GM18520 (cell line): ENCODE measurements at regions not wholly inside any gene's neighbourhood (a gene's known extent, or its start where the extent isn't known, plus 50 kb on each side); places are given as distances from the start of the nearest gene placed in this dataset.

ENCODE experiments used
- ATAC-seq: cut with Tn5 transposase; IDR thresholded peaks from one replicate; pipeline ENCODE4 v1.9.1; 2021; ENCODE audit not compliant: unreplicated experiment

- no peak for ATAC-seq
Observed at GRCh38 chr16:74100395-74101326, 196.0 kb upstream of the PSMD7 start.

DNA sequence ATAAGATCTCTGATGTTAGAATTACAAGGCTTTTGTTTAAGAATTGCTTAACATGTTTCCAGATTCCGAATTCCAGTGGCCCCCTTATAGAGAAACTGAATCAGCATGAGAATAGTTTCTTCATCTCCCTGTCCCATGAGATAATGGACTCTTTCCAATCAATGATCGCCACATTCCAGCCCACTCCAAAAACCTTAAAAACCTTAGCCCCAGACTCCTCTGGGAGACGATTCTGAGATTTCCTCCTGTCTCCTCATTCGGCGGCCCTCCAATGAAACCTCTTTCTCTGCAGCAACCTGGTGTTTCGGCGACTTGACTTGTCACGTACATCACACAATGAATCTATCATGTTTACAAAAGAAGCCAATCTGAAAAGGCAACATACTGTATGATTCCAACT, 197.1 kb upstream of the PSMD7 start:
- no peak for ATAC-seq

DNA sequence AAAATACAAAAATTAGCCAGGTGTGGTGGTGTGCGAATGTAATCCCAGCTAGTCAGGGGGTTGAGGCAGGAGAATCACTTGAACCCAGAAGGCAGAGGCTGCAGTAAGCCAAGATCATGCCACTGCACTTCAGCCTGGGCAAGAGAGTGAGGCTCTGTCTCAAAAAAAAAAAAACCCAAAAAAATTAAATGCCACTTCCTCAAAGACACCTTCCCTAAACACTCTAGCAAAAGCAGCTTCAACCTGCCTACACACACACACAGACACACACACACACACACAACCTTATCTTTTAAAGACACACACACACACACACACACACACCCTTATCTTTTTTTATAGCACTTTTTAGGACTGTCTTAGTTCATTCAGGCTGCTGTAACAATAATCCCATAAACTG, 201.7 kb upstream of the PSMD7 start:
- no peak for ATAC-seq

DNA sequence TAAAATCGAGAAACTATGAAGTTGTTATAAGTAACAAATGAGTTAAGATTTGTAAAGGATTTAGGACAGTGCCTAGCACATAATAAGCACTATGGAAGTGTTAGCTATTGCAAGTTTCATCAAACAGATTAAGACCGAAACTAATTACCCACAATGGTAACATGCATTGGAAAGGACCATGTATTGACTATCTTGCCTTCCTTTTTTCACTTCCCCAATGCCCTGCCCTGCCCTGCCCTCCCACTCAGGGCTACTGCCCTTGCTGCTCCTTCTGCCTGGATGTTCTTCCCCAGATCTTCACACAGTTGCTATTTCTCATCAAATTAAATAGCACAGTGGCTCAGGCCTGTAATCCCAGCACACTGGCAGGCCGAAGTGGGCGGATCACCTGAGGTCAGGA, 202.1 kb upstream of the PSMD7 start:
- ATAC-seq = no peak

DNA sequence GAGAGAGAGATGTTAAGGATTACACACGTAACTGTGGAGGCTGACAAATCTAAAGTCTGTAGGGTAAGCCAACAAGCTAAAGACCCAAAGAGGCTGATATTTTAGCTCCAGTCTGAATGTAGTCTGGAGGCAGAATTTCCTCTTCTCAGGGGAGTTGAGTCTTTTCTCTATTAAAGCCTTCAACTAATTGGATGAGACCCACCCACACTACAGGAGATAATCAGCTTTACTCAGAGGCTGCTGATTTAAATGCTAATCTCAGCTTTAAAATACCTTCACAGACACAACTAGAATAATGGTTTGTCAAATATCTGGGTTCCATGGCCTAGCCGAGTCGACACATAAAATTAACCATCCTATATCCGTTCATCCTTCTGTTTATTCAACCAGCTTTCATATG, 204.3 kb upstream of the PSMD7 start:
- no peak for ATAC-seq

DNA sequence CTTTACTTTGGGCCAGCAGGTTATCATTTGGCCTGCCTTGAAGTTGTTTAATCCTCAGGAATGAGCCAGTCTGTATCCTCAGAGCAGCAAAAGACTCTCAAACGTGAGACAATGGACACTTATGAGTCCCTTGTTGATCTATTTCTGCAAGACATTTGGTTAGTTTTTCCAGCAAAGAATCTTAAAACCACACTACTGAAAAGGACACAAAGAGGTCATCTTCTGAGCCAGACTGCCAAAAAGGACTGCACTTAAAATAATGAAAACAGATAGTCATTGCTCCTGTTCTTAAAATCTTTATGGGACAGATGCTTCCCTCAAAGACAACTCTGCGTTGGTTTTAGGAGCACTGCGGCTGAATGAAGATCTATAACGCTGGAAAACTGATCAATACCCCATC, 205.7 kb upstream of the PSMD7 start:
- no peak for ATAC-seq

GRCh38 chr16:74083541-74083940, 213.1 kb upstream of the PSMD7 start:
- no peak for ATAC-seq

- ATAC-seq = no peak
Observed at GRCh38 chr16:74080311-74080710, 216.3 kb upstream of the PSMD7 start.

DNA sequence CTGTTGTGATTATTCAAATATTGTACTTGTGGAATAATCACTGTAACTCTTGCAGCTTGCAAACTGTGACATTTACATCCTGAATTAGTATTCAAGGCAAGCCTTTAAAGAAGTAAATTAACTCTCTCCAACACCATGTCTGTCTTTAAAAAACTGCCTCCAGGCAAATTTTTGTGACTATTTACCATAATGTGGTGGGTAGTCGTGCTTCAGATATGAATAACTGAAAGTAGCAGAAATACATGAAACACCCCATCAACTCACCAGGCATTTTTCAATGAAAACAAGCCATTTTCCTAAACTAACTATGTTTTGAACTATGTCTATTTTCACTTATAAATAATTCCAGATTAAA, 217.4 kb upstream of the PSMD7 start:
- ATAC-seq = peak; percentile 62

DNA sequence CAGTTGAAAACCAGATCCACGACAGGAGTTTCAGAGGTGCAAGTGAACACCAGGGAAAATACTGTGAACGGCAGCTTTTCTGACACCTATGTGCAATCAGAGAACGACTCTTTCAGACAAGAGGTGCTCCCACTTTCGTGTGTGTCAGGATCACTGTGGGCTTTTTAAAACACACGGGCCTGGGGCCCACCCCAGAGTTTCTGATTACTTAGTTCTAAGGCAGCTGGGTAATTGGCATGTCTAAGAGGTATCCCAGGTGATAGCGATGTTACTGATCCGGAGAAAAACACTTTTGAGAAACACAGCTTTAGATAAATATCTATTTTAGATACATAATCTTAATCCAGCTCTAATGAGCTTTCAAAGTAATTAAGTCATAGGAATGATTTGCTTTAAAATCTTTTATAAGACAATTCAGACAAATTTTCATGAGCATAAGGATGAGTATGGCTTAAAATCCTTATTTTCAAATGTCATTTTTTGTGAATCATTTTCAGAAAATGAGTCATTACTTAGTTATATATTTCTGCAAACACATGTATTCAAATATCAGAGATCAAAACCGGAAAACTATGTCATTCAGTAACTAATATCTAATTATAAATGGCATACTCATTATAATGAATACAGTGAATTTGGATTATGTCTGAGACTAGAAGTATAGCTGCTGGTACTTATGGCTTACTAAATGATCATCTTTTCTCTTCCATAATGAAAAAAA, 217.9 kb upstream of the PSMD7 start:
- peak; percentile 56 for ATAC-seq

DNA sequence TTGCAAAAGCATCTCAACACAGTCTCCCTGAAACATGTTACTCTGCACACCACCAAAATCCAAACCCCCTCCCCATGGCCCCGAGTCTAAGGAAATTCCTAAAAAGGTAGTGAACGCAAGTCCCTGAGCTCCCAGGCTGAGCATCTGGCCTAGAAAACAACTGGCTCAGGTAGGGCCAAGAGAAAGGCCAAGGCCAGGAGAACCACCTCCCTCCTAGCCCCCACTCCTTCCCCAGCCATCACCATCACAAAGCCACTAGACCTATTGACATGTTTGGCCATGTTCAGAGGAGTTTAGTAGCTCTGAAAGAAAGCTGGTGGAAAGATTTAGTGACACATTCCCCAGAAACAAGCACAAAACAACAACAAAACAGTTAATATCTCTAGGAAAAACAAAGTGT, 220.0 kb upstream of the PSMD7 start:
- ATAC-seq = no peak

DNA sequence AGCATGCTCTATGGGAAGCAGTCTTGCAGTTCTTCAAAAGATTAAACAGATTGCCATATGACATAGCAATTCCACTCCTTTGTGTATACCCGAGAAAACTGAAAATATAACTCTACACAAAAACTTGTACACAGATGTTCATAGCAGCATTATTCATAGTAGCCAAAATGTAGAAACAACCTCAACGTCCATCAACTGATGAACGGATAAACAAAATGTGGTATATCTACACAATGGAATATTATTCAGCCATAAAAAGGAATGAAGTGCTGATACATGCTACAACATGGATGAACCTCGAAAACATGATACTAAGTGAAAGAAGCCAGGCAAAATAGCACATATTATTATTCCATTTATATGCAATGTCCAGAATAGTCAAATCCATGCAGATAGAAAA, 221.2 kb upstream of the PSMD7 start:
- no peak for ATAC-seq

DNA sequence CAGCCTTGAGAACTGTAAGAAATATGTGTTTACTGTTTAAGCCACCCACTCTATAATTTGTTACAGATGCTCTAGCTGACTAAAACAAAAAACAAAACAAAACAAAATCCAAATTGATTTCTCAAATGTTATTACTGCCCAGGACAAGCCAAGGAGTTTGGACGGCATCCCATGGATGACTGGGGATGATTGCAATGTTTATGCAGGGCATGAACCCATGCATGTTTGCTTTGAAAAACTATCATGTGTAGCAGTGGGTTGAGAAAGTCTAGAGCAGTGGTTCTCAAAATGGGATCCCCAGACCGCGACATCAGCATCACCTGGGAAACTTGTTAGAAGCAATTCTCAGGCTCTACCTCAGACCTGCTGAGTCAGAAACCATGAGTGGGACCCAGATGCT, 223.2 kb upstream of the PSMD7 start:
- ATAC-seq = no peak

DNA sequence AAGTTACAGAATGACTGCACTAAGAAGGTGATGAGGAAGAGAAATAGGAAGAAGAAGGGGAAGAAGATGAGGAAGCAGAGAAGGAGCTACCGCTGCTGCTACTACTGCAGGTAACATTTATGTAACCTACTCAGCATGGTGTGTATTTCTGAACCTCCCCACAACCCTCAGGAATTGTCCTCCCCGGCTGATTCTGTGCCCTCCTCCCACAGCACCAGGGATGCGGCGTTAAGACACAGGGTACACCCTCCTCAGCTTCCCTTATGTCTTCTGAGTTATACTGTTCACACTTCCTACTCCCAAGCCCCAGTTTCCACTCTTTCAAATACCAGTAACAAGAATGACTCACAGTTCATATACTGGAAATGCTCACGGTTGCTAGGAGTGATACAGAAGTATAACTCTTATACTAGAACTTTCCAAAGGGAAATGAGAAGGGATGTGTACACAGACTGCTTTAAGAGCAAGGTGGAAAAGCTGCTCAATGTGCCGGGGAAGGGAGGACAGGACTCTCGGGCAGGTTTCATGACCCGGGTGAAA, 224.5 kb upstream of the PSMD7 start:
- no peak for ATAC-seq

DNA sequence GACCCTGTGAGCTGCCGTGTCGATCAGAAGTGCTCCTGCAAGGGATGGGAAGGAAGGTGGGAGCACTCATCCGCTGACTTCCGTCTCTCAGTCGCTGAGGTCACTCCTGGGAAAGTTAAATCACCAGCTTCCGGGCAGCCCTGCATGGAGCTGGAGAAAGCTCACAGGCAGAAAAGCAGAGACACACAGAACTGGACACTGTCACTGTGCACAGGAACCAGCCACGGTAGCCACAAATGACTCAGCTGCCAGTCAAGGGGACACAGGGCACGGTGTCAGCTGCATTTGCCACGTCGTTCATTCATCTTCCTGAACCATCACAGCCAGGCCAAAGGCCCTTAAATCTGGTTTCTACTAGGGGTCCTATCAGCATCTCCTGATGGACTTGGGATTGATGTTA, 226.4 kb upstream of the PSMD7 start:
- no peak for ATAC-seq

GRCh38 chr16:74064120-74064735, 232.4 kb upstream of the PSMD7 start:
- no peak for ATAC-seq

DNA sequence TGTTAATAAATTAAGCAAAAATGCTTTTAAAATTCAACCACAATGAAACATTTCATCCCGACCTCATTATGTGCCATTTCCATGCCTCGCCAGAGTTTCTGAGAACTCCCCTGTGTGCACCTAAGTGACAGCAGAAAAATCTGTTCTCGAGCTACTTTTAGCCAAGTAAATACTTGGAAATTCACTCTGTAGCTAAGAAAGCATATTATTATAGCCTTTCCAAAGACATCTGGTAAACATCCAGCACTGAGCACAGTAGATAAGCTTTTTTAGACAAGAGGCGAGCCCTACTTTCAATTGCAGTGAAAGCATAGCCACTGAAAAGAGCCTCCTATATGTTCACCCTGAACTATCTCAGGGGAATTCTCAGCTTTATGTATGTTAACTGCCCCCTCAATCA, 242.8 kb upstream of the PSMD7 start:
- no peak for ATAC-seq

GRCh38 chr16:74053312-74053711, 243.3 kb upstream of the PSMD7 start:
- no peak for ATAC-seq

DNA sequence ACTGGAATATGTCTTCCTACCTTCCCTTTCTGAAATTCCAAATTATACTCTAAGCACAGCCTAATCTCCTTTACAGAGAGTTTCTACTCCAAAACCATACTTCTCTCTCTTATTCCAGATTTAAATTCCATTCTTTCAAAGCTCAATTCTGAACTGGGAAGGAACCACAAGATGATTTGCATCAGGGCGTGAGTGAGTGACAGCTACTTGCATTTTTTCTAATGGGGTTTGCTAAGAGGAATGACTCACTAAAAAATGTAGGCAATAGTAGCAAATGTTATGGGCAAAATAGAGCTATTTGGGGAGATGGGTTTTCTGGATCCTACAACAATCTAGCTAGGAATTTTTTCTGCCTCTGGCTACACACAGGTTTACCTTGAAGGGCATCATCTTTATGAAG, 244.6 kb upstream of the PSMD7 start:
- no peak for ATAC-seq

GRCh38 chr16:74049027-74049426, 247.6 kb upstream of the PSMD7 start:
- no peak for ATAC-seq

GRCh38 chr16:74046524-74046923, 250.1 kb upstream of the PSMD7 start:
- ATAC-seq = no peak

DNA sequence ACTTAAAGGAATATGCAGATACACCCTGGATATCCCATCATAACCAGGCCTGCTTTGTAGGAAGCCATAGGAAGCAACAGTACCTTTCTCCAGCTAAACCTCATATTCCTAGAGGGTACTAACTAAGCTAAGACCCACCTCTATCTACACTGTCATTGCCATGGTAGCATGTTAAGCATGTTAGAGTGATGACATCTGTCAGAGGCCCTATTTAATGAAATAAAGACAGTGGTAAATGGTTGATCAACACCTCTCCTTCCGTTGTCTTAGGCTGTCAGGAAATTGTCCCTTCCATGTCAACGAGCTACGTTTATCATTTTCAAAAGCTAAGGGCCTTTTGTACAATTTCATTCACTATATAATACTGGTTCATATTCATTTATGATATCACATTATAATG, 251.1 kb upstream of the PSMD7 start:
- no peak for ATAC-seq
